ENCODE measurements at regions not wholly inside any gene's neighbourhood (a gene's known extent, or its start where the extent isn't known, plus 50 kb on each side); places are given as distances from the start of the nearest gene placed in this dataset.

DNA sequence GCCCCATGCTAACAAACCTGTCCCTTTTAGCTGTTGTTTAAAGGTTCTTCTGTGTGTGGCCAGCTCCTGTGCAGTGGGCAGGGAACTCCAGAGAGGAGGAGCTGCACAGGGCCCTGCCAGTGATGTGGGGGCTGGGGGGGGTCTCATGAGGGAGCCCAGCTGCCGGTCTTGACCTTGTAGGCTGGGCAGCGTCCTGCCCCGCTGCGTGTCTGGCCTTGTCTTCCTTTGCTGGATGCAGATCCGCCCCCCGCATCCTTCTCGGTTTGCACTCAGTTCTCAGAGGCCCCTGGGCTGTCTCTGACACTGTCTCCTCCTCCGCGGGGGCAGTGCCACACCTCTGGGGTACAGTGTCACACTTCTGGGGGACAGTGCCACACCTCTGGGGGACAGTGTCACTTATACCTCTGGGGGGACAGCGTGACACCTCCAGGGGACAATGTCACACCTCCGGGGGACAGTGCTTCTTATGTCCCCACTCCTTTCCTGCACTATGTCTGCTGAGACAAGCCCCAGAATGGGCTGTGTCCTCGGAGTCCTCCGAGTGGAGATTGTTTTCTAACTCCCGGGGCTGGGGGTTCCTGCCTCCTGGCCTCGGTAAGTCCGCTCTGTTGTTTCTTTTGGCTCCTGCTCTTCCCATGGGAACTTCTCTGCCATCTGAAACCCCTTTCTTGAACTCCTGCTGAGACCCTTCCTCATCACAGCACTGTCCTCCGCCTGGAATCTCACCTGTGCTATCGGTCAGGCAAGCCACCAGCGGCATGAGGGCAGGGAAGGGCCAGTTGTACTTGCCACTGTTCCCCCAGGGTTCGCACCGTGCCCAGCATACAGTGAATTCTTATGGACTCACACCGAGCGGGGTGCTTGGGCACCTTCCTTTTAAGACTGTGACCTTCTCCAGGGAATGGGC, 788.3 kb downstream of the TBC1D22A start:
- H3K36me3 ChIP-seq (replicated peaks in 1 of 2; ENCODE audit: control insufficient read depth in 1 of 2, insufficient read depth in 2 of 2, low read length in 2 of 2), result no peaks in the 10 kb centered on the region
- FAIRE-seq (no peak), ATAC-seq (no peak), DNase-seq (ENCODE audit: low spot score) (no peak)
- CTCF ChIA-PET (ENCODE audit: low intra/inter-chr PET ratio, low total read pairs), result no interaction called here
- no peaks in the 10 kb centered on the region for H4K20me1 ChIP-seq (ENCODE audit: insufficient read depth, low read length)
- POLR2A ChIA-PET, result no interaction called here
- H2AFZ ChIP-seq (ENCODE audit: low read length), result no peak overlapping the region
- no peaks in the 10 kb centered on the region for H3K4me1 ChIP-seq (ENCODE audit: insufficient read depth, low read length)
- no peak overlapping the region for H3K4me3 ChIP-seq (replicated peaks in 1 of 3; ENCODE audit: insufficient read depth in 1 of 3, low read depth in 2 of 3, low read length in 3 of 3)
- H3K9me3 ChIP-seq (ENCODE audit: low read length), result no peaks in the 10 kb centered on the region
- 8% methylated on average over 14 of the region's 23 CpGs for WGBS (ENCODE audit: low lambda C conversion rate)
- peaks cover 1 to 40% of the 10 kb centered on the region in 2 experiments; a peak in 4 of 5 replicates for H3K27me3 ChIP-seq (ENCODE audit: control insufficient read depth in 1 of 2, insufficient read depth in 2 of 2, low read length in 2 of 2)
- intact Hi-C loops (cut with micrococcal nuclease; ENCODE audit: unreplicated experiment) (no loop called here), in situ Hi-C loops (cut with HindIII; ENCODE audit: extremely low pct_ligation_motif_present, low pct_unique_long_range_greater_than_20kb) (no loop called here)
- H3K9ac ChIP-seq (ENCODE audit: insufficient read depth, low read depth, low read length), result no peak overlapping the region
- BruUV-seq (replicated peaks), result no TSS peak
- H3K4me2 ChIP-seq (ENCODE audit: low read depth, low read length), result no peak overlapping the region
- H3K27ac ChIP-seq (ENCODE audit: extremely low read length, insufficient read depth, low read length), result no peak overlapping the region
- no peaks in the 10 kb centered on the region for H3K79me2 ChIP-seq (ENCODE audit: insufficient read depth, low read length)
- TF ChIP-seq ZKSCAN5 (CRISPR knock-in tag; IDR thresholded peaks at IDR 0.05) (no peak), SYNCRIP (IDR thresholded peaks at IDR 0.05; ENCODE audit: insufficient read depth, low read depth, low read length) (no peak), ZNF317 (CRISPR knock-in tag; IDR thresholded peaks at IDR 0.05) (no peak), PHF21A (CRISPR knock-in tag; IDR thresholded peaks at IDR 0.05) (no peak), BRCA1 (CRISPR knock-in tag; IDR thresholded peaks at IDR 0.05) (no peak), ZNF547 (CRISPR knock-in tag; IDR thresholded peaks at IDR 0.05) (no peak), SNRNP70 (IDR thresholded peaks at IDR 0.05; ENCODE audit: low read depth, low read length) (no peak), IRF2 (CRISPR knock-in tag; IDR thresholded peaks at IDR 0.05) (no peak), PHF5A (CRISPR knock-in tag; IDR thresholded peaks at IDR 0.05; ENCODE audit: low read depth, unreplicated experiment) (no peak), SIX4 (CRISPR knock-in tag; IDR thresholded peaks at IDR 0.05) (no peak)
- TF ChIP-seq, protein P1, sequence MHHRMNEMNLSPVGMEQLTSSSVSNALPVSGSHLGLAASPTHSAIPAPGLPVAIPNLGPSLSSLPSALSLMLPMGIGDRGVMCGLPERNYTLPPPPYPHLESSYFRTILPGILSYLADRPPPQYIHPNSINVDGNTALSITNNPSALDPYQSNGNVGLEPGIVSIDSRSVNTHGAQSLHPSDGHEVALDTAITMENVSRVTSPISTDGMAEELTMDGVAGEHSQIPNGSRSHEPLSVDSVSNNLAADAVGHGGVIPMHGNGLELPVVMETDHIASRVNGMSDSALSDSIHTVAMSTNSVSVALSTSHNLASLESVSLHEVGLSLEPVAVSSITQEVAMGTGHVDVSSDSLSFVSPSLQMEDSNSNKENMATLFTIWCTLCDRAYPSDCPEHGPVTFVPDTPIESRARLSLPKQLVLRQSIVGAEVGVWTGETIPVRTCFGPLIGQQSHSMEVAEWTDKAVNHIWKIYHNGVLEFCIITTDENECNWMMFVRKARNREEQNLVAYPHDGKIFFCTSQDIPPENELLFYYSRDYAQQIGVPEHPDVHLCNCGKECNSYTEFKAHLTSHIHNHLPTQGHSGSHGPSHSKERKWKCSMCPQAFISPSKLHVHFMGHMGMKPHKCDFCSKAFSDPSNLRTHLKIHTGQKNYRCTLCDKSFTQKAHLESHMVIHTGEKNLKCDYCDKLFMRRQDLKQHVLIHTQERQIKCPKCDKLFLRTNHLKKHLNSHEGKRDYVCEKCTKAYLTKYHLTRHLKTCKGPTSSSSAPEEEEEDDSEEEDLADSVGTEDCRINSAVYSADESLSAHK (CRISPR knock-in tag; IDR thresholded peaks at IDR 0.05; ENCODE audit: borderline replicate concordance), result no peak
- TF ChIP-seq, protein P2, sequence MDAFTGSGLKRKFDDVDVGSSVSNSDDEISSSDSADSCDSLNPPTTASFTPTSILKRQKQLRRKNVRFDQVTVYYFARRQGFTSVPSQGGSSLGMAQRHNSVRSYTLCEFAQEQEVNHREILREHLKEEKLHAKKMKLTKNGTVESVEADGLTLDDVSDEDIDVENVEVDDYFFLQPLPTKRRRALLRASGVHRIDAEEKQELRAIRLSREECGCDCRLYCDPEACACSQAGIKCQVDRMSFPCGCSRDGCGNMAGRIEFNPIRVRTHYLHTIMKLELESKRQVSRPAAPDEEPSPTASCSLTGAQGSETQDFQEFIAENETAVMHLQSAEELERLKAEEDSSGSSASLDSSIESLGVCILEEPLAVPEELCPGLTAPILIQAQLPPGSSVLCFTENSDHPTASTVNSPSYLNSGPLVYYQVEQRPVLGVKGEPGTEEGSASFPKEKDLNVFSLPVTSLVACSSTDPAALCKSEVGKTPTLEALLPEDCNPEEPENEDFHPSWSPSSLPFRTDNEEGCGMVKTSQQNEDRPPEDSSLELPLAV (CRISPR knock-in tag; conservative IDR thresholded peaks at IDR 0.05; ENCODE audit: low read depth), result no peak
- TF ChIP-seq, protein P3, sequence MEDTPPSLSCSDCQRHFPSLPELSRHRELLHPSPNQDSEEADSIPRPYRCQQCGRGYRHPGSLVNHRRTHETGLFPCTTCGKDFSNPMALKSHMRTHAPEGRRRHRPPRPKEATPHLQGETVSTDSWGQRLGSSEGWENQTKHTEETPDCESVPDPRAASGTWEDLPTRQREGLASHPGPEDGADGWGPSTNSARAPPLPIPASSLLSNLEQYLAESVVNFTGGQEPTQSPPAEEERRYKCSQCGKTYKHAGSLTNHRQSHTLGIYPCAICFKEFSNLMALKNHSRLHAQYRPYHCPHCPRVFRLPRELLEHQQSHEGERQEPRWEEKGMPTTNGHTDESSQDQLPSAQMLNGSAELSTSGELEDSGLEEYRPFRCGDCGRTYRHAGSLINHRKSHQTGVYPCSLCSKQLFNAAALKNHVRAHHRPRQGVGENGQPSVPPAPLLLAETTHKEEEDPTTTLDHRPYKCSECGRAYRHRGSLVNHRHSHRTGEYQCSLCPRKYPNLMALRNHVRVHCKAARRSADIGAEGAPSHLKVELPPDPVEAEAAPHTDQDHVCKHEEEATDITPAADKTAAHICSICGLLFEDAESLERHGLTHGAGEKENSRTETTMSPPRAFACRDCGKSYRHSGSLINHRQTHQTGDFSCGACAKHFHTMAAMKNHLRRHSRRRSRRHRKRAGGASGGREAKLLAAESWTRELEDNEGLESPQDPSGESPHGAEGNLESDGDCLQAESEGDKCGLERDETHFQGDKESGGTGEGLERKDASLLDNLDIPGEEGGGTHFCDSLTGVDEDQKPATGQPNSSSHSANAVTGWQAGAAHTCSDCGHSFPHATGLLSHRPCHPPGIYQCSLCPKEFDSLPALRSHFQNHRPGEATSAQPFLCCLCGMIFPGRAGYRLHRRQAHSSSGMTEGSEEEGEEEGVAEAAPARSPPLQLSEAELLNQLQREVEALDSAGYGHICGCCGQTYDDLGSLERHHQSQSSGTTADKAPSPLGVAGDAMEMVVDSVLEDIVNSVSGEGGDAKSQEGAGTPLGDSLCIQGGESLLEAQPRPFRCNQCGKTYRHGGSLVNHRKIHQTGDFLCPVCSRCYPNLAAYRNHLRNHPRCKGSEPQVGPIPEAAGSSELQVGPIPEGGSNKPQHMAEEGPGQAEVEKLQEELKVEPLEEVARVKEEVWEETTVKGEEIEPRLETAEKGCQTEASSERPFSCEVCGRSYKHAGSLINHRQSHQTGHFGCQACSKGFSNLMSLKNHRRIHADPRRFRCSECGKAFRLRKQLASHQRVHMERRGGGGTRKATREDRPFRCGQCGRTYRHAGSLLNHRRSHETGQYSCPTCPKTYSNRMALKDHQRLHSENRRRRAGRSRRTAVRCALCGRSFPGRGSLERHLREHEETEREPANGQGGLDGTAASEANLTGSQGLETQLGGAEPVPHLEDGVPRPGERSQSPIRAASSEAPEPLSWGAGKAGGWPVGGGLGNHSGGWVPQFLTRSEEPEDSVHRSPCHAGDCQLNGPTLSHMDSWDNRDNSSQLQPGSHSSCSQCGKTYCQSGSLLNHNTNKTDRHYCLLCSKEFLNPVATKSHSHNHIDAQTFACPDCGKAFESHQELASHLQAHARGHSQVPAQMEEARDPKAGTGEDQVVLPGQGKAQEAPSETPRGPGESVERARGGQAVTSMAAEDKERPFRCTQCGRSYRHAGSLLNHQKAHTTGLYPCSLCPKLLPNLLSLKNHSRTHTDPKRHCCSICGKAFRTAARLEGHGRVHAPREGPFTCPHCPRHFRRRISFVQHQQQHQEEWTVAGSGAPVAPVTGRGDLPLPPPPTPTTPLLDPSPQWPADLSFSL (CRISPR knock-in tag; IDR thresholded peaks at IDR 0.05), result no peak

Measured in HepG2 (cell line).